OCI-LY7 (cell line): ENCODE measurements at regions not wholly inside any gene's neighbourhood (a gene's known extent, or its start where the extent isn't known, plus 50 kb on each side); places are given as distances from the start of the nearest gene placed in this dataset.

Experiments
- BruUV-seq: library from RNA; stranded (reverse); fragments of 400-500 nt; replicated peaks from 2 replicates; lab custom pipeline; 2021; lab: Mats Ljungman, UMichigan
- CTCF ChIA-PET: fragments of 300-600 bp; sonication (Branson Sonifier 250); formaldehyde crosslinking; loops from one replicate; lab custom pipeline; 2022; ENCODE audit warnings: antibody characterized with exemption; ENCODE audit not compliant: unreplicated experiment; lab: Charles Lee
- POLR2A ChIA-PET: fragments of 300-600 bp; sonication (Branson Sonifier 250); formaldehyde crosslinking; loops from one replicate; lab custom pipeline; 2022; ENCODE audit warnings: antibody characterized with exemption; lab: Charles Lee
- DNase-seq: peaks from one replicate; pipeline ENCODE4 v3.0.0-alpha.2; 2015; ENCODE audit warnings: low spot score
- H2AFZ ChIP-seq: fragments of 200-600 bp; sonication (generic), shearing (Covaris generic); 2 replicates; pipeline ENCODE4 v1.6.1; 2014; ENCODE audit warnings: mild to moderate bottlenecking, antibody characterized with exemption, low read length, moderate library complexity
- H3K27ac ChIP-seq: fragments of 200-600 bp; sonication (generic); 2 replicates; pipeline ENCODE4 v1.5.1; 2014; ENCODE audit warnings: mixed run types, low read depth, mild to moderate bottlenecking, moderate library complexity, low read length, inconsistent platforms; ENCODE audit not compliant: poor library complexity, severe bottlenecking
- H3K36me3 ChIP-seq: fragments of 200-600 bp; sonication (generic); 2 replicates; pipeline ENCODE4 v1.6.1; 2014; ENCODE audit warnings: mild to moderate bottlenecking, antibody characterized with exemption, low read length, moderate library complexity, mixed read lengths; ENCODE audit not compliant: insufficient read depth
- H3K4me1 ChIP-seq: fragments of 200-600 bp; sonication (generic); 2 replicates; pipeline ENCODE4 v1.5.1; 2014; ENCODE audit warnings: mild to moderate bottlenecking, low read length; ENCODE audit not compliant: insufficient read depth, poor library complexity, severe bottlenecking
- H3K4me2 ChIP-seq: fragments of 200-600 bp; sonication (generic); 2 replicates; pipeline ENCODE4 v1.6.1; 2014; ENCODE audit warnings: mild to moderate bottlenecking, low read length
- H3K4me3 ChIP-seq: fragments of 200-600 bp; sonication (generic); 2 replicates; pipeline ENCODE4 v1.5.1; 2014; ENCODE audit warnings: mild to moderate bottlenecking, low read depth, low read length; ENCODE audit not compliant: poor library complexity, severe bottlenecking
- H3K79me2 ChIP-seq: fragments of 200-600 bp; sonication (generic); 2 replicates; pipeline ENCODE4 v1.6.1; 2016; ENCODE audit warnings: low read depth, mild to moderate bottlenecking, low read length, moderate library complexity, mixed read lengths; ENCODE audit not compliant: insufficient read depth
- H3K9me2 ChIP-seq: fragments of 200-600 bp; sonication (generic); 2 replicates; pipeline ENCODE4 v1.6.1; 2016; ENCODE audit warnings: mild to moderate bottlenecking, low read length, mixed read lengths; ENCODE audit not compliant: insufficient read depth
- H3K9me3 ChIP-seq: fragments of 200-600 bp; sonication (generic); 2 replicates; pipeline ENCODE4 v1.6.1; 2014; ENCODE audit warnings: mild to moderate bottlenecking, mixed run types, low read length, mixed read lengths
- H4K20me1 ChIP-seq: fragments of 200-600 bp; sonication (generic); 2 replicates; pipeline ENCODE4 v1.6.1; 2014; ENCODE audit warnings: mild to moderate bottlenecking, antibody characterized with exemption, low read length, moderate library complexity, mixed read lengths; ENCODE audit not compliant: insufficient read depth
- EZH2phosphoT487 ChIP-seq: fragments of 200-600 bp; sonication (generic); IDR thresholded peaks from 2 replicates; pipeline ENCODE4 v1.6.1; 2018; ENCODE audit warnings: low read depth, borderline replicate concordance, mild to moderate bottlenecking, mixed run types, antibody characterized with exemption, low read length, moderate library complexity, mixed read lengths
- intact Hi-C: fragments of 100-400 bp; cut with micrococcal nuclease; formaldehyde crosslinking; loops from one replicate; pipeline ENCODE4 v1.10.0; 2022; ENCODE audit not compliant: unreplicated experiment
- TF ChIP-seq, protein P1 (sequence below): fragments of 200-600 bp; sonication (generic); conservative IDR thresholded peaks from 2 replicates; pipeline ENCODE4 v1.5.1; 2014; ENCODE audit warnings: mild to moderate bottlenecking, antibody characterized with exemption, low read length, moderate library complexity, mixed read lengths

DNA sequence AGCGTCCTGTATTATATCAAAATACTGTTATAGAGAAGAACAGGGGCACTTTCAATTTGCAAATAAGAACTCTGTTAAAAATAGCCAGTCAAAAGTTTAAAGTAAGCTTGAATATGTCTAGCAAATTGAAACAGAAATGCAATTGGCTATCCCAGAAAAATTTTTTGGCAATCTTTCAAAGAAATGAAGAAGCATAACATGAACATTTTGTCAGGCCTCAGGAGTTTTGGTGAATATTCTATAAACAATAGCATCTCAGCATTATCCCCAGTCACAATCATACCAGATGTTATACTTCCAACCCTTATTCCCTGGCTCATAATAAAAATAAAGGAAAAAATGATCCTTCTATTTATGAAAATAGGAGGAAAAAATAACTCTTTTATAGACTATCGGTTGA is 252.4 kb downstream of the GRB14 start:
- TF ChIP-seq, protein P1, sequence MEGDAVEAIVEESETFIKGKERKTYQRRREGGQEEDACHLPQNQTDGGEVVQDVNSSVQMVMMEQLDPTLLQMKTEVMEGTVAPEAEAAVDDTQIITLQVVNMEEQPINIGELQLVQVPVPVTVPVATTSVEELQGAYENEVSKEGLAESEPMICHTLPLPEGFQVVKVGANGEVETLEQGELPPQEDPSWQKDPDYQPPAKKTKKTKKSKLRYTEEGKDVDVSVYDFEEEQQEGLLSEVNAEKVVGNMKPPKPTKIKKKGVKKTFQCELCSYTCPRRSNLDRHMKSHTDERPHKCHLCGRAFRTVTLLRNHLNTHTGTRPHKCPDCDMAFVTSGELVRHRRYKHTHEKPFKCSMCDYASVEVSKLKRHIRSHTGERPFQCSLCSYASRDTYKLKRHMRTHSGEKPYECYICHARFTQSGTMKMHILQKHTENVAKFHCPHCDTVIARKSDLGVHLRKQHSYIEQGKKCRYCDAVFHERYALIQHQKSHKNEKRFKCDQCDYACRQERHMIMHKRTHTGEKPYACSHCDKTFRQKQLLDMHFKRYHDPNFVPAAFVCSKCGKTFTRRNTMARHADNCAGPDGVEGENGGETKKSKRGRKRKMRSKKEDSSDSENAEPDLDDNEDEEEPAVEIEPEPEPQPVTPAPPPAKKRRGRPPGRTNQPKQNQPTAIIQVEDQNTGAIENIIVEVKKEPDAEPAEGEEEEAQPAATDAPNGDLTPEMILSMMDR: no peak
- no peak for TF ChIP-seq EZH2phosphoT487
- H3K27ac ChIP-seq: no peak overlapping the region
- no peak overlapping the region for H2AFZ ChIP-seq
- intact Hi-C loops: no loop called here
- H3K4me3 ChIP-seq: no peak overlapping the region
- no TSS peak for BruUV-seq
- no peak for DNase-seq
- H3K4me2 ChIP-seq: no peak overlapping the region
- ChIA-PET CTCF (no interaction called here), POLR2A (no interaction called here)
- no peaks in the 10 kb centered on the region for H3K36me3 ChIP-seq
- H3K9me2 ChIP-seq: no peaks in the 10 kb centered on the region
- no peaks in the 10 kb centered on the region for H3K79me2 ChIP-seq
- no peaks in the 10 kb centered on the region for H3K4me1 ChIP-seq
- H4K20me1 ChIP-seq: no peaks in the 10 kb centered on the region
- no peaks in the 10 kb centered on the region for H3K9me3 ChIP-seq

DNA sequence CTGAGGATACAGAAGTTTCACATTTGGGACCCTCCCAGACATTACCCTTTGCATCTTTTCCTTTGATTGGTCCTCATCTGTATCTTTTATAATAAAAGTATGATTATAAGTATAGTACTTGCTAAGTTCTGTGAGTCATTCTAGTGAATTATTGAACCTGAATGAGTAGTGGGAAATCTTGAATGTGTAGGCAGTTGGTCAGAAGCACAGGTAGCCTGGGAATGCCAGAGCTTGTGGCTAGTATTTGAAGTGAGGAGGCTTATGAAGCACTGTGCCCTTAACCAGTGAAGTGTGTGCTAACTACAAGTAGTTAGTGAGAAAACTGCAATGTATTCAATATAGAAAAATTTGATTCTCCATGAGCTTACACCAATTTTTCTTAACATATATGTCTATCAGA is 257.6 kb downstream of the GRB14 start:
- no peak overlapping the region for H3K27ac ChIP-seq
- no peak overlapping the region for H3K4me2 ChIP-seq
- H2AFZ ChIP-seq: no peak overlapping the region
- H3K36me3 ChIP-seq: no peaks in the 10 kb centered on the region
- ChIA-PET CTCF (no interaction called here), POLR2A (no interaction called here)
- no peak overlapping the region for H3K4me3 ChIP-seq
- no TSS peak for BruUV-seq
- no peak for DNase-seq
- TF ChIP-seq EZH2phosphoT487: no peak
- TF ChIP-seq, protein P1: no peak
- H3K9me3 ChIP-seq: no peaks in the 10 kb centered on the region
- H3K79me2 ChIP-seq: no peaks in the 10 kb centered on the region
- intact Hi-C loops: no loop called here
- H4K20me1 ChIP-seq: no peaks in the 10 kb centered on the region
- no peaks in the 10 kb centered on the region for H3K4me1 ChIP-seq
- no peaks in the 10 kb centered on the region for H3K9me2 ChIP-seq

DNA sequence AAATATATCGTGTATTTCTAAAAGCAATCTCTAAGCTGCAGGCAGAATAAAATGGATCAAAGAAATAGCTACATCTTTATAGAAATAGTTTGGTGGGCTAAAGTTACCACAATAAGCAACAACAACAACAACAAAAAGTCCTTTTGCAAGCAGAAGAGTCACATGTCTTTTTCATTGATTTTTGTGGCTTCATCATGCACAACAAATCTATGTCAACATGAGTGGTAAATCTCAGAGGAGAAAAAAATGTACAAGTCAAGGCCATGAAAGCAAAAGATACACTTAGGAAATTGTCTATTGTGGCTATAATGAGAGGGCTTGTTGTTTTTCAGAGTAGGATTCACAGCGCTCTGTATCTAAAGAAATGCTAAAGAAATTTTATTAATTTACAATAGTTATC is 269.7 kb downstream of the GRB14 start:
- H3K4me3 ChIP-seq: no peak overlapping the region
- no peaks in the 10 kb centered on the region for H3K4me1 ChIP-seq
- no peak for DNase-seq
- ChIA-PET POLR2A (no interaction called here), CTCF (no interaction called here)
- H4K20me1 ChIP-seq: no peaks in the 10 kb centered on the region
- no peak overlapping the region for H3K4me2 ChIP-seq
- intact Hi-C loops: no loop called here
- no peaks in the 10 kb centered on the region for H3K9me2 ChIP-seq
- BruUV-seq: no TSS peak
- TF ChIP-seq, protein P1: no peak
- TF ChIP-seq EZH2phosphoT487: no peak
- H3K79me2 ChIP-seq: no peaks in the 10 kb centered on the region
- H3K36me3 ChIP-seq: no peaks in the 10 kb centered on the region
- H3K9me3 ChIP-seq: no peaks in the 10 kb centered on the region
- H3K27ac ChIP-seq: no peak overlapping the region
- no peak overlapping the region for H2AFZ ChIP-seq
